Non-pigmented ciliary epithelial cell (primary cell): ENCODE measurements at regions not wholly inside any gene's neighbourhood (a gene's known extent, or its start where the extent isn't known, plus 50 kb on each side); places are given as distances from the start of the nearest gene placed in this dataset.
"Not testable (repeated sequence)": the region's sequence is repeated elsewhere in the genome, so short reads cannot be mapped to it uniquely, and the experiment has no call there.

Experiments used
- DNase-seq: peaks from one replicate; pipeline ENCODE4 v3.0.0-alpha.2; 2010; ENCODE audit warnings: low read depth

DNA sequence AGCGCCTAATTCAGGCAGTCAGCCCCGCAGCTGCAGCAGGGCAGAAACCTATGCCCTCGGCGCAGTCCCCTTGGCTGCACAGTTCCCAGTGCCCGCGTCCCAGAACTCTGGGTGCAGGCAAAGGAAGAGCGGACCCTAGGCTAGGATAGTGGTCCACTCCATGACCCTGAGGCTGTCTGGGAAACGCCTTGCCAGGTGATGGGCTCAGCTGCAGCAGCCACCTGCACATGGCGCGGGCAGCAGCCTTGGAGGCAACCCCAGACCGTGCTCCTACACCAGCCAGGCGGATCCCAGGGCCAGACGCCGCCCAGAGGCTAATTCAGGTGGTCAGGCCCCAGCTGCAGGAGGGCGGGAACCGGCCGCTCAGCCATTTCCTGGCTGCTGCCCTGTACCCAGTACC, 83.0 kb downstream of the POTEC start:
- DNase-seq = not testable (repeated sequence)

DNA sequence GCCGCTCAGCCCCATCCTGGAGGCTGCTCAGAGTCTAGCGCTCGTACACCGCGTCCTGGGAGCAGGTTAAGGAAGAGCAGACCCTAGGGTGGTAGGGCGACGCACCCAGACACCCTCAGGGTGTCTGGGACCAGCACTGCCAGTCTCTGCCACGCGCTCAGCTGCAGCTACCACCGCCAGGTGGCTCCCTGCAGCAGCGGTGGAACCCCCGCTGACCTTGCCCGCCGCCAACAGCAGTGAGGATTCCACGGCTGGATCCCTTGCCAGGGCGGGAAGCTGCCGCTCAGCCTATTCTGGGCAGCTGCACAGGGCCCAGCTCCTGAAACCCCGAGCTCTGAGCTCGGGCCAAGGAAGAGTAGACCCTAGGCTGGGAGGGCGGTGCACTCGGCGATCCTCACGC, 83.6 kb downstream of the POTEC start:
- DNase-seq = not testable (repeated sequence)

GRCh38 chr18:14458009-14458945, 85.1 kb downstream of the POTEC start:
- not testable (repeated sequence) for DNase-seq

DNA sequence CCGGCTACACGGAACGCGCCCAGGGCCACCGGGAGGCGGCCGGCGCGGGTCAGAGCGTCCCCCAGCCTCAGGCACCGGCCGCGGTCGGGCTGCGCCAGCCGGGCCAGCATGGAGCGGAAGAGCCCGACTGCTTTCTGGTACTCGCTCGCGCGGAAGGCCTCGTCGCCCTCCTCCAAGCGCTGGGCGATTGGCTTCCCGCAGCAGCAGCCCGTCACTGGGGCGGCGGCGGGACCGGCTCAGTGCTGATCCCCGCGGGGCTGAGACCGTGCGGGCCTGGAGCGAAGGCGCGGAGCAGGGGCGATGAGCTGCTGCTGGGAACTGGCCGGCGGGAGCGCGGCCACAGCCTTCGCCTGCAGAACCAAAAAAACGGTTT, 92.8 kb downstream of the POTEC start:
- DNase-seq = not testable (repeated sequence)

GRCh38 chr18:14449995-14450636, 93.3 kb downstream of the POTEC start:
- DNase-seq = not testable (repeated sequence)

- DNase-seq = not testable (repeated sequence)
These were observed 94.3 kb downstream of the POTEC start for GRCh38 chr18:14449062-14449461.

DNA sequence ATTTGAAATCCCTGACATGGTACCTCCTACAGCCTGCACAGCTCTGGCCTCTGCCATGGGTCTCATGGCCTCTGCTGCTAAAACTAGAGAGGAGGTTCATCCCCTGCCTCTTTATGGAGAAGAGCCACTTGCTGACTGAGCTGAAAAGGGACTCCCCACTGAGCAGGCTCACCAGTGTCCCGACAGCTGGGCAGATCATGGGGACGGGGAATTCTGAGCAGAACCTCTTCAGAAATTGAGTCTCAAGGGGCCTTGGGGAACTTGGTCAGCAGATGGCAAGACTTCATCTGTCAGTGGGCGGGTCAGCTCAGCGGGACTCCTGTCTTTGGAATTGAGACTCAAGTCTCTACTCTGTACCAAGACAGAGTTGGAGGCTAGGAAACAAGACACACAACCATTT, 95.7 kb downstream of the POTEC start:
- not testable (repeated sequence) for DNase-seq

DNA sequence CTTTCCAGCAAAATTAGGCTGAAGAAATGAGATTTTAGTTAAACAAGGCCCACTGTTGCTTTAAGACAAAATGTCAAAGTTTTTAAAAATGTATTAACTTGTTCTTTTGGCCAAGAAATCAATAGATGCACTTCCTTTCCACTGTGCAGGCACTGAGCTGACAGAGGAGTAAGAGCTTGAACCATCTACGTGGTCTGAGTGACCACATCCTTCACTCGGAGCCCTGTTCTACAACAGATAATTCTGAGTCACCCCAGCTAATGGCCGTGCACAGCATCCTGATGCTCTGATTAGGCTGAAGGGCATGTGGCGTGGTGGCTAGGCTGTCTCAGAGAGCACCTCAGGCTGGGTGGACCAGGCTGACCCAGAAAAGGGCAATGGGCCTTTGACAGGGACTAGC, 107.9 kb downstream of the POTEC start:
- DNase-seq = not testable (repeated sequence)

DNA sequence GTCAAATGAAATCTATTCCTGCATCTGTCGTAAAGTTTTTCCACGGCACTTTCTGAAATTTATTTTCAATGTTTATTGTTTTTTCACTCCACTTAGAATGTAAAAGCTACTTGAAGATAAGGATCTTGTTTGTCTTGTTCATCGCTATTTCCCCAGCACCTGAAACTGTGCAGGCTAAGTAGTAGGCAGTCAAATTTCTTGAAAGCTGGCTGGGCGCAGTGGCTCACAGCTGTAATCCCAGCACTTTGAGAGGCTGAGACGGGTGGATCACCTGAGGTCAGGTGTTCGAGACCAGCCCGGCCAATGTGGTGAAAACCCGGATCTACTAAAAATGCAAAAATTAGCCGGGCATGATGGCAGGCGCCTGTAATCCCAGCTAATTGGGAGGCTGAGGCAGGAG, 111.0 kb downstream of the POTEC start:
- not testable (repeated sequence) for DNase-seq

DNA sequence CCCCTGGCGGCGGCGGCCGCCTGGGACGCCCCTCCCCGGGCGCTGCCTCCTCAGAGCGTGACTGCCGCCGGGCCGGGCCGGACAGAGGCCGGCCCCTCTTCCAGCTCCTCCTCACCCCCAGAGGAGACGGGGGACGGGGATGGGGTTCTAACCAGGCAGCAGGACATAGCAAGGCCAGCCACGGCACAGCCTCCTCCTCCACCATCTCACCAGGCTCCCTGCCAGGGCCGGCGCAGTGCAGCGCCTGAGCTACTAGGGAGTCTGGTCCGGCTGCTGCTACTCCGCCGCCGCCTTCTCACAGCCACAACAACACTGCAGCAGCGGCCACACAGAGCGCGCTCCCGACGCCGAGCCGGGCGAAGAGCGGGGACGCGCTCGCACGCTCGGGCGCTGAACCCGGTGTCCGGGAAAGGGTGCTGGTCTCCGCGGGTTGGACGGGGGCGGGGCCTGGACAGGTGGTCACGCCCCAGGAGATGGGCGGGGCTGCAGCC, 112.3 kb downstream of the POTEC start:
- DNase-seq = not testable (repeated sequence)

- not testable (repeated sequence) for DNase-seq
These were observed 127.6 kb downstream of the POTEC start for GRCh38 chr18:14415806-14416205.

DNA sequence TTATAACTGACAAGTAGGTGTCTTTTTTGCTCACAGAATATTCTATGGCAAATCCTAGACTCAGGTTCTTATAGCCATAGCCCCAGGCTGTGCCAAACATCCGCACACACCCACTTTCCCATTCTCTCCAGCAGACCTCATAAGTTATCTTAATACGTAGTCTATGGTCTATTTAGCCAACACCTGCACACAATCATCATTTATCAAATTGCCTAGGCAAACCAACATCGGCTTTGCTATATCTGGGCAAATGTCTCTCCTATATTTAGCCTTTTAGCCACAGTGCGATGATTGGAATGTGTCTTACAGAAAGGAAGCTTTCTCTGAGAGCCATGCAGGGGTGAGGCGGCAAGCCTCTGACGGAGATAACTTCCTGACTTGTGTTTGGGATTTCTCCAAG, 128.0 kb downstream of the POTEC start:
- not testable (repeated sequence) for DNase-seq

DNA sequence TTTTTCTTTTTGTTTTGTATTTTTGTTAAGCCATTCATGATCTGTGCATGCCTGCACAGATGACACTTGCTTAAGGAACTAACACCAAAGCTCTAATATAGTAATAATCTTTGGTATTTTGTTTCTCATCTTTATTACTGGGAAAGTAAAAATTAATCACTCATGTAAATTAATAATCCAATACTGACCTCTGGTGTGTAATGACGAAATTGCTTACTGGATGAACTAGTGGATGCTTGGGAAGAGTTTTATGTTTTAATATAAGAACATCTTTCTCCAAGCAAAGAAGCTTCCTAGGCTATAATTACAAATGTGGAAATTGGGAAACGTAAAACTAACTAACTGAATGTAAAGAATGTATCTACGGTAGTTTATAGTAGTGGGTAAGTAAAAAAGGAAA, 147.9 kb downstream of the POTEC start:
- DNase-seq = not testable (repeated sequence)

DNA sequence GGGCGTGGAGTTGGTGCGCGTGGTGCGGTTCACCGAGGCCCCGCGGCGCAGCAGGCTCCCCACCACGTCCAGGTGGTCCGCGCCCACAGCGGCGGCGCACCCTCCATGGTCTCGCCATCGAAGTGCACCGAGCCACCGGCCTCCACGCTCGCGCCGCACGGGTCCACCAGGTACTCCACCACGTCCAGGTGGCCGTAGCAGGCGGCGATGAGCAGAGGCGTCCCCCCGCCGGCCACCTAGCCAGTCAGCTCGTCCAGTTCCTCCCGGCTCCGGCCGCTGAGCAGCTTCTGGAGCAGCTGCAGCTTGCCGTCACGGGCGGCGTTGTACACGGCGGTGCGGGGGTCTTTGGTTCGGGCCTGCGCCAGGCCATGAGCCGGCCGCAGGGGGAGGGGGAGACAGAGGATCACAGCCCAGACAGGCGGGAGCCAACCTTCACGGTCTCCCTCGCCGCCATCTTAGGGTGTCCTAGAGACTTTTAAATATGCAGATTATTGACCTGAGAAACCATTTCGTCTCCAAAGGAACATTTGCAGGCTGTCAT, 149.8 kb downstream of the POTEC start:
- not testable (repeated sequence) for DNase-seq

- DNase-seq = not testable (repeated sequence)
These were observed 150.8 kb downstream of the POTEC start for GRCh38 chr18:14392604-14393003.

DNA sequence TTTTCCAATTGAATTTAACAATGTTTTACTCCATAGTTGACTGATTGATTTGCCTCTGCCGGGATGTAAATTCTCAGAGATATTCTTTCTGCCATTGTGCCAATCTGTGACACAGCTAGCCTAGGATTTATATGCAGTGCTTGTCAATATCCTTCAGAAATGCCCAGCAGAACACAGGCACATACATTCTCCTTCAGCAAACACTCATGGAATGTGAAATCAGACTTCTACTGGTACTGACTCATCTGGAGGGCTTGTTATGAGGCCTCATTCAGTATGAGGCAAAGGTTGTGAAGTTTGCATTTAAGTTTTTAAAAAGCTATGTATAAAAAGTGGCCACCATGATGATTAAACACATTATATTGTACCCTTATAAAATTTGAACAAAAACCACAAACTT, 158.4 kb downstream of the POTEC start:
- DNase-seq = not testable (repeated sequence)

GRCh38 chr18:14382666-14383065, 160.7 kb downstream of the POTEC start:
- DNase-seq = not testable (repeated sequence)

GRCh38 chr18:14379489-14379888, 163.9 kb downstream of the POTEC start:
- not testable (repeated sequence) for DNase-seq

GRCh38 chr18:14378376-14378775, 165.0 kb downstream of the POTEC start:
- DNase-seq = not testable (repeated sequence)

- DNase-seq = not testable (repeated sequence)
These were observed 182.1 kb downstream of the POTEC start for GRCh38 chr18:14361346-14361745.

DNA sequence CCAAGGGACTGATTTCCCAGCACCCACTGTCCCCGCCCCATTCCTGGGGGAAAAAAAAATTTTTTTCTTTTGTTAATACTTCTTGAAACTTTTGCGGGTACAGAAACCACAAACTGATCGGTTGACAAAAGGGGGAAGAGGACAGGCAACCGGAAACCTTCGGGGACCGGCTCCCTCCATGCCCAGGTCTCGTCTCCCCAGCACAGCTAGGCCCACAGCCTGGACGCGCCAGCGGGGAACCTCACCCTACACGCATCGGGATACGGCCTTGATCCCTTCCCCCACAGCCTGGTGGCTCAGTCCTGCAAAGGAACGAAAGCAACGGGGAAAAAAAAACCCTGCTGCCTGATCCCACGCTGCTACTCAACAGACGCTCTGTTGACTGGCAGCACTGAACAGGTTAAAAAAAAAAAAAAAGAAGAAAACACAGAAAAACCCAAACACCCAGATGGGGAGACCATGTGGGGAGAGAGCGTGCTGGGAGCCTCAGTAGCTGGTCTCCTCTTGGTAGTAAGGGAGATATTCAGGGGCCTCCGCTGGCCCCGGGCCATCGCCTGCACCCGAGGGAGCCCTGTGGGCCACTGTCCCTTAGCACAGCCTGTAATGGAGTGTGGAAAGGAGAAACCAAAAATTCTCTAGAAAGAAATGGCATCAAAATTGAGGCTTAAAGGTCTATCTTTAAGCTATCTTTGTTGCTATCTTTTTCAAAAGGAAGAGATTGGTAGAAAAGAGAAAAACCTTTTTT, 185.7 kb downstream of the POTEC start:
- DNase-seq = not testable (repeated sequence)

GRCh38 chr18:14342170-14342569, 201.2 kb downstream of the POTEC start:
- DNase-seq = not testable (repeated sequence)
